Astrocyte of the spinal cord (primary cell): ENCODE measurements at regions not wholly inside any gene's neighbourhood (a gene's known extent, or its start where the extent isn't known, plus 50 kb on each side); places are given as distances from the start of the nearest gene placed in this dataset.

ENCODE experiments used
- DNase-seq: peaks from one replicate; pipeline ENCODE4 v3.0.0; 2011; ENCODE audit warnings: low read depth, low spot score
- H3K4me3 ChIP-seq: 2 replicates; pipeline ENCODE4 v1.5.1; 2011; ENCODE audit warnings: low read depth, mild to moderate bottlenecking, low read length, moderate library complexity
- CTCF ChIP-seq: IDR thresholded peaks from 2 replicates; pipeline ENCODE4 v1.5.1; 2012; ENCODE audit warnings: low read depth, mild to moderate bottlenecking, low read length, inconsistent platforms
- in situ Hi-C: cut with HindIII; loops from 2 replicates; pipeline ENCODE4 v1.10.0; 2017; ENCODE audit warnings: low sequenced_read_pairs

- in situ Hi-C loops: no loop called here
- H3K4me3 ChIP-seq: no peak overlapping the region
- DNase-seq: no peak
- TF ChIP-seq CTCF: no peak
Measured at GRCh38 chr6:11920566-11920965, 91.5 kb upstream of the HIVEP1 start.

- in situ Hi-C loops: no loop called here
- H3K4me3 ChIP-seq: no peak overlapping the region
- DNase-seq: no peak
- TF ChIP-seq CTCF: no peak
Measured at GRCh38 chr6:11919771-11920440, 92.2 kb upstream of the HIVEP1 start.

- peak; percentile 8 for DNase-seq
- no peak for TF ChIP-seq CTCF
- in situ Hi-C loops: no loop called here
- no peak overlapping the region for H3K4me3 ChIP-seq
Measured at GRCh38 chr6:11918739-11919605, 93.1 kb upstream of the HIVEP1 start.

- TF ChIP-seq CTCF: no peak
- in situ Hi-C loops: no loop called here
- DNase-seq: peak; percentile 88
- H3K4me3 ChIP-seq: no peak overlapping the region
Measured at GRCh38 chr6:11917951-11918738, 94.0 kb upstream of the HIVEP1 start.

GRCh38 chr6:11912420-11912819 is 99.7 kb upstream of the HIVEP1 start:
- TF ChIP-seq CTCF: no peak
- no peak for DNase-seq
- H3K4me3 ChIP-seq: no peak overlapping the region
- in situ Hi-C loops: no loop called here

- peak; percentile 11 for DNase-seq
- H3K4me3 ChIP-seq: no peak overlapping the region
- no peak for TF ChIP-seq CTCF
- in situ Hi-C loops: no loop called here
Measured at GRCh38 chr6:11911538-11911937, 100.6 kb upstream of the HIVEP1 start.
